ENCODE measurements at regions not wholly inside any gene's neighbourhood (a gene's known extent, or its start where the extent isn't known, plus 50 kb on each side); places are given as distances from the start of the nearest gene placed in this dataset.

- no peak overlapping the region for H3K27ac ChIP-seq
- no peak for TF ChIP-seq CTCF (conservative IDR thresholded peaks at IDR 0.05)
These were observed 654.3 kb downstream of the SLC4A3 start for GRCh38 chr2:220281771-220282170.

DNA sequence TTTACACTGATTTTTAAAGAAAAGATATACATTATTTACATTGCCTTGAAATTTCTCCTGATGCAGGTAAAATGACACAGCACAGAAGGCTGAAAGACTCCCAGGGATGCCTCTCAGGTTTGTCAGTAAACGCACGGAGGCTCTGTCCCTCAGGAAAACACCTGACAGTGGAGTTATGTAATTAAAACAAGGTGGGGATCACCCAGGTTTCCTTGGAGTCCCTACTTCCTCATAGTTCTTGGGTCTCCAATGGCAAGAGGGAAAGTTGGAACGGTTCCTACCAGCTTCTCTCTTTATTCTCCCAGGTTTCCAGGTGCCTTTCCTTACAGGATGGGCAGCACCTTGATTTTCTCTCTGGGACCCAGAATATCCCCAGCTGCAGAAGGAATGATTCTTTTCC lies 654.8 kb downstream of the SLC4A3 start:
- no peak overlapping the region for H3K27ac ChIP-seq
- TF ChIP-seq CTCF (conservative IDR thresholded peaks at IDR 0.05), result no peak

GRCh38 chr2:220293966-220294365 lies 666.5 kb downstream of the SLC4A3 start:
- TF ChIP-seq CTCF (conservative IDR thresholded peaks at IDR 0.05), result no peak
- no peak overlapping the region for H3K27ac ChIP-seq

DNA sequence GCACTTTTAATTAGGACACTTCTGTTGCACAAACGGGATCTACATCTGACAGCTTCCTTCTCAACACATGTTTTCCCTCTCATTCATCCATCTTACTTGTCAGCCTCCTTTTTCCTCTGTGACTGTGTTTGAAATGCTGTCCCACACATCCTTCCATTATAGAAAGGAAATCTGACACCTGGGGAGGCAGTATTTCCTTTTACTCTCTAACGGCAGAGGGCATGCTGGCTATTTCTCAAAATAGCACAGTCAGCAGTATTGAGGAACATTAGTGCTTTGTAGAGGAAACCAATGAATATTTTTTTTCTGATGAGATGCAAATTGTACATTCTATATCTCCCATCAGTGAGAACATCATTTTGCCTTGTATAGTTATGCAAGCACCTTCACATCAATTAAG lies 668.7 kb downstream of the SLC4A3 start:
- no peak overlapping the region for H3K27ac ChIP-seq
- peak; percentile 24; the same call in 1 of the 2 replicates for TF ChIP-seq CTCF (conservative IDR thresholded peaks at IDR 0.05)

GRCh38 chr2:220297093-220297492 lies 669.7 kb downstream of the SLC4A3 start:
- no peak for TF ChIP-seq CTCF (conservative IDR thresholded peaks at IDR 0.05)

GRCh38 chr2:220300806-220301205 lies 673.4 kb downstream of the SLC4A3 start:
- TF ChIP-seq CTCF (conservative IDR thresholded peaks at IDR 0.05), result no peak
- H3K27ac ChIP-seq, result no peak overlapping the region

More at GRCh38 chr2:220297093-220297492, 669.7 kb downstream of the SLC4A3 start:
- H3K27ac ChIP-seq, result no peak overlapping the region

DNA sequence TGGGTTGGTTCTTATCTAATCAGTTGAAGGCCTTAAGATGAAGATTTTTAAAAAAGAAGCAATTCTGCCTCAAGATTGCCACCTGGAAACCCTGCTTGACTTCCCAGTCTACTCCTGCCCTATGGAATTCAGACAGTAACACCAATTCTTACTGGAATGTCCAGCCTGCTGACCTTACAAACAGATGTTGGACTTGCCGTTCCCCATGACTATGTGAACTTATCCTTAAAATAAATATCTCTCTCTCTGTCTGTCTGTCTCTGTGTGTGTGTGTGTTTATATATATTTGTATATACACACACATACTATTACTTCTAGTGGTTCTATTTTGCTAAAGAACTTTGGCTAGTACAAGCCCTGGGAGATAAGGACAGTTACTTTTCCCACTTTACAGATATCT lies 675.3 kb downstream of the SLC4A3 start:
- no peak overlapping the region for H3K27ac ChIP-seq
- TF ChIP-seq CTCF (conservative IDR thresholded peaks at IDR 0.05), result no peak

GRCh38 chr2:220309215-220309614 lies 681.8 kb downstream of the SLC4A3 start:
- no peak for TF ChIP-seq CTCF (conservative IDR thresholded peaks at IDR 0.05)
- H3K27ac ChIP-seq, result no peak overlapping the region

All from VCaP (cell line).